GM12865 (cell line): ENCODE measurements at regions not wholly inside any gene's neighbourhood (a gene's known extent, or its start where the extent isn't known, plus 50 kb on each side); places are given as distances from the start of the nearest gene placed in this dataset.
"Not testable (repeated sequence)": the region's sequence is repeated elsewhere in the genome, so short reads cannot be mapped to it uniquely, and the experiment has no call there.

ENCODE experiments used
- DNase-seq: peaks from one replicate; pipeline ENCODE4 v3.0.0; 2010; ENCODE audit warnings: low read depth
- H3K4me3 ChIP-seq: 2 replicates; pipeline ENCODE4 v1.5.1; 2011; ENCODE audit warnings: mild to moderate bottlenecking, low read depth, low read length, control low read depth
- TF ChIP-seq, protein P1 (sequence below): IDR thresholded peaks from 2 replicates; pipeline ENCODE4 v1.5.1; 2011; ENCODE audit warnings: low read length, control low read depth, low read depth, inconsistent platforms; ENCODE audit not compliant: insufficient read depth; ENCODE audit errors: missing control alignments

DNA sequence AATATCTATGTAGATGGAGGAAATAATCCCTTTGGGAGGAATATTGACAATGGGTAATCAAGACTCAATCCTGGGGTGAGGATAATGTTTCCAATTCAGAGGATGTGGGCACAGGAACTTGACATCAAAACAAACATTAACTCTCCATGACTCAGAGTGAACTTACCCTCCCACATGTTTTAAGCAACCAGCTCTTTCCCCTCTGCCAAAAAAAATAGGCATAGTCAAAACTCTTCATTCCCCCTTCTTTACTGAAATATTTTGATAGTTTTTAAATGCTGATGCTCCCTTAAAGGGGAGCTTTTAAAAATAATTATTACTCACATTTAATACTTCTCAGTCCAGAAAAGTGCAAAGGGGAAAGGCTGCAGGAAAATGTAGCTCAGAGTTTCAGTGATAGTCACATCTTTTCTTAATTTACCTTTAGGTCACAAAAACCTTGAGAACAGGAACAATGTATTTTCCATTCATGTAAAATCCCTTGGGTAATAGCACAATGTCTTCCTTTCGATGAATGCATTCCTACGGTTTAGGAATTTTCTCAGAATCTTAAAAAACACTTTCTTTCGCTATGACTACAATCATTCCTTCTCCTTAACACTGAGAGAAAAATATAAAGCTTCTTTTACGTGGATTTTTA lies 298.4 kb upstream of the GRAMD2B start:
- no peak for DNase-seq
- no peak overlapping the region for H3K4me3 ChIP-seq
- TF ChIP-seq, protein P1, sequence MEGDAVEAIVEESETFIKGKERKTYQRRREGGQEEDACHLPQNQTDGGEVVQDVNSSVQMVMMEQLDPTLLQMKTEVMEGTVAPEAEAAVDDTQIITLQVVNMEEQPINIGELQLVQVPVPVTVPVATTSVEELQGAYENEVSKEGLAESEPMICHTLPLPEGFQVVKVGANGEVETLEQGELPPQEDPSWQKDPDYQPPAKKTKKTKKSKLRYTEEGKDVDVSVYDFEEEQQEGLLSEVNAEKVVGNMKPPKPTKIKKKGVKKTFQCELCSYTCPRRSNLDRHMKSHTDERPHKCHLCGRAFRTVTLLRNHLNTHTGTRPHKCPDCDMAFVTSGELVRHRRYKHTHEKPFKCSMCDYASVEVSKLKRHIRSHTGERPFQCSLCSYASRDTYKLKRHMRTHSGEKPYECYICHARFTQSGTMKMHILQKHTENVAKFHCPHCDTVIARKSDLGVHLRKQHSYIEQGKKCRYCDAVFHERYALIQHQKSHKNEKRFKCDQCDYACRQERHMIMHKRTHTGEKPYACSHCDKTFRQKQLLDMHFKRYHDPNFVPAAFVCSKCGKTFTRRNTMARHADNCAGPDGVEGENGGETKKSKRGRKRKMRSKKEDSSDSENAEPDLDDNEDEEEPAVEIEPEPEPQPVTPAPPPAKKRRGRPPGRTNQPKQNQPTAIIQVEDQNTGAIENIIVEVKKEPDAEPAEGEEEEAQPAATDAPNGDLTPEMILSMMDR, result no peak

DNA sequence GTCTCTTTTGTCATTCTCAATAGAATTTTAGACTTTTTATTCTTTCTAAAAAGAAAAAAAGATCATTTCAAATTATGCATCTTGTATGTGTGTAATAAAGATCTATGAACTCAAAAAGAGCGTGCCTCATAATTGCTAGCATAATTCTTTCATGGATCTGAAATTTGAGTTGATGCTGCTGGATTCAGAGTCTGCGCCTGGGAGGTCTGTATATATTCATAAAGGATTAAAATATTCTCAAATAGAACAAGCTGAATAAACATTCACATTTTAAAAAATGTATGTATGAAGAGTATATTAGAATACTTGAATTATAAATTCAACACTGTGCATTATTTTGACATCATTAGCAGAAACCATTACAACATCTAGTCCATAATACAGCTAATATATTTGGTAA lies 297.8 kb upstream of the GRAMD2B start:
- H3K4me3 ChIP-seq, result no peak overlapping the region

DNA sequence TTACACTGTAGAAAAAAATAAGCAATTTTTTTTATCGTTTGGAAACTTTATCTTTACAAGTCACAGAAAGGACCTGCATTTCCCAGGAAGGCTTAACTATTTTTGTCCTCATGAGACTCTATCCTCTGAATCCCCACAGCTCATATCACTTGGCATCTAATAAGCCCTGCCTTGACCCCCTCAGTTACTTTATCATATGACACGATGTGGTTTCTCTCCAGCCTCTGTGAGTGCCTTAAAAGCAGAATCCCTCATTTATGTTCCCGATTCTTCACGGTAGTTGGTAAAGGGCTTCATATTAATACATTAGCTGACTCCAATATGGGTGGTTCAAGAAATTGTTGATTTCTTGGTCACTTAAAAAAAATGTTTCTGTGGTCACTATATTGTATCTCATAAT lies 296.6 kb upstream of the GRAMD2B start:
- DNase-seq, result no peak
- TF ChIP-seq, protein P1, result no peak
- H3K4me3 ChIP-seq, result no peak overlapping the region

More for the DNA sequence above, 297.8 kb upstream of the GRAMD2B start:
- TF ChIP-seq, protein P1, result no peak
- DNase-seq, result no peak

DNA sequence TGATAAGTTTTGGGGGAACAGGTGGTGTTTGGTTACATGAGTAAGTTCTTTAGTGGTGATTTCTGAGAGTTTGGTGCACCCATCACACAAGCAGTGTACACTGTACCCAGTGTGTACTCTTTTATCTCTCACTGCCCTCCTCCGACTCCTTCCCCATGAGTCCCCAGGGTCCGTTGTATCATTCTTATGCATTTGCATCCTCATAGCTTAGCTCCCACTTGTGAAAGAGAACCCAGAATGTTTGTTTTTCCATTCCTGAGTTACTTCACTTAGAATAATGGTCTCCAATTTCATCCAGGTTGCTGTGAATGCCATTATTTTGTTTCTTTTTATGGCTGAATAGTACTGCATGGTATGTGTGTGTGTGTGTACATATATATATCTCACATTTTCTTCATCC lies 295.8 kb upstream of the GRAMD2B start:
- not testable (repeated sequence) for H3K4me3 ChIP-seq, DNase-seq

DNA sequence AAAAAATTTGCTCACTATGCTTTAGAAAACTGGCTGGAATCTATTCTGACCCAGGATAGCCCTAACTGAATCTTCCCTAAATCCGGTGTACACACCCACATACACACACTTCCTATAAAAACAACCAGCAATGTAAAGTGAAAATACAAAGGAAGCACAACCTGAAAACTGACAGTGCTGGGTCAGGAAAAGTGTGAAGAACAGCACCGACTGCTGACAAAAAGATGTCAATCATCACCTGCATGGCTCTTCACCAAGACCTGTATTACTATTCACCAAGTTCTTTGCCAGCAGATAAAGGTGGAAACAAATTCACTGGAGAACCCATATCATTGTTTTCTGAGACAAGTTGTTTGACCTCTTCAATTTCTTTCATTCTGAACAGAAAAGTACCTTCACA lies 293.8 kb upstream of the GRAMD2B start:
- peak; percentile 14 for DNase-seq
- TF ChIP-seq, protein P1, result no peak
- H3K4me3 ChIP-seq, result no peak overlapping the region

DNA sequence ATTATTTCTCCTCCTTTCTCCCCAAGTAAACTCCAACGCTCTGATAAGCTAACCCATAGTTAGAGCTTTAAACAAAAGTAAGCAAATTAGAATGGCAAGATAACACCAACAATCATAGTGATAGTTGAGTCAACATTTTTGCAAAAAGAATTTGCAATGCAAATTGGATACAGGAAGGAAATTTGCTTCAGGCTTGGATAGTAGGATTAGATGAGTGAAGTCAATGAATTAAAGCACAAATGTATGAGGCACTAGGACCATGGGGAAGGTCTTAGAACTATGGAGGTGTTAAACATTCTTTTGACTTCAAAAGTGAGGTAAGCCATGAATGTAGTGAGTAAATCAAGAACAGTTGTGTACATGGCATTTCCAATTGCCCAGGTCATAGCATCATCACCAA lies 289.8 kb upstream of the GRAMD2B start:
- TF ChIP-seq, protein P1, result no peak
- H3K4me3 ChIP-seq, result no peak overlapping the region
- DNase-seq, result no peak

DNA sequence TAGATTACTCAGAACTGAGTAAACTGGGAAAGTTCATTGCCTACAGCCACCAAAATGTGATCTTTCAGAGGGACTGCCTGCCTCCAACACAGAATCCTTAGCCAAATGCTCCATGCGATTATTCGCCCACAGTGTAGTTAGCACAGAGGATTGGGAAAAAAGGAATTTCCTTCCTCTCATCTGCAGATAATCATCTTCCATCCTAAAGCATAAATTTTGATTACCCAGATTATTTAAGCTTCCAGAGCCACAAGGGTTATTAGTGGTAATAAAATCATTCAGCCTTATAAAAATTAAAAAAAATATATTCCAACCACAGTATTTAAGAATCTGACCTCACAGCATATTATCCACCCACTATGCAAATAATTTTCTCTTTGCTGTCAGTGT lies 285.3 kb upstream of the GRAMD2B start:
- no peak overlapping the region for H3K4me3 ChIP-seq
- TF ChIP-seq, protein P1, result no peak
- DNase-seq, result no peak
